GM12878 (cell line): ENCODE measurements at regions not wholly inside any gene's neighbourhood (a gene's known extent, or its start where the extent isn't known, plus 50 kb on each side); places are given as distances from the start of the nearest gene placed in this dataset.

Experiments used
- ATAC-seq: fragments of 200-7000 bp; cut with Tn5 transposase; 3 replicates; pipeline ENCODE4 v1.9.1; 2020; ENCODE audit warnings: mild to moderate bottlenecking, moderate library complexity
- BruUV-seq: library from RNA; stranded (reverse); fragments of 400-500 nt; replicated peaks from 2 replicates; lab custom pipeline; 2021; lab: Mats Ljungman, UMichigan
- CTCF ChIA-PET: fragments of 300-600 bp; sonication (Branson Sonifier 250); formaldehyde crosslinking; extraction: SDS; loops from one replicate; lab custom pipeline; 2021; ENCODE audit warnings: inconsistent platforms; lab: Yijun Ruan, JAX
- POLR2A ChIA-PET: fragments of 350-600 bp; formaldehyde crosslinking; extraction: SDS; loops from one replicate; lab custom pipeline; 2021; ENCODE audit warnings: inconsistent platforms; lab: Charles Lee
- RAD21 ChIA-PET: fragments of 300-600 bp; sonication (Branson Sonifier 250); formaldehyde crosslinking; loops from one replicate; lab custom pipeline; 2023; ENCODE audit warnings: antibody characterized with exemption; ENCODE audit not compliant: unreplicated experiment; lab: Charles Lee
- SMC1A ChIA-PET: fragments of 300-600 bp; sonication (Branson Sonifier 250); formaldehyde crosslinking; loops from one replicate; lab custom pipeline; 2023; ENCODE audit not compliant: unreplicated experiment, uncharacterized antibody; lab: Charles Lee
- DNase-seq: peaks from one replicate; pipeline ENCODE4 v3.0.0-alpha.2; 2011; ENCODE audit warnings: low read depth, low spot score
- FAIRE-seq: peaks from 3 replicates; lab custom pipeline; 2011; peaks lifted over from hg19 to GRCh38; lab: Jason Lieb, UNC
- H2AFZ ChIP-seq: 2 replicates; pipeline ENCODE4 v1.6.0; 2011; ENCODE audit warnings: low read depth, low read length, control low read depth; ENCODE audit not compliant: control insufficient read depth
- H3K27ac ChIP-seq: 2 replicates; pipeline ENCODE4 v1.5.1; 2011; ENCODE audit warnings: control low read depth; ENCODE audit not compliant: control insufficient read depth, insufficient read depth
- H3K27me3 ChIP-seq, 2 experiments: replicated peaks in 1 of 2; 2 replicates each; pipeline versions ENCODE4 v1.6.0 to v1.6.1; 2011; ENCODE audit warnings: low read length in 1 of 2; ENCODE audit not compliant: control insufficient read depth in 2 of 2, insufficient read depth in 2 of 2
- H3K36me3 ChIP-seq, 2 experiments: 2 replicates each; pipeline ENCODE4 v1.5.1; 2011; ENCODE audit warnings: low read length in 1 of 2; ENCODE audit not compliant: control insufficient read depth in 2 of 2, insufficient read depth in 2 of 2
- H3K4me1 ChIP-seq: 2 replicates; pipeline ENCODE4 v1.6.1; 2011; ENCODE audit warnings: mild to moderate bottlenecking, low read length, moderate library complexity, mixed read lengths; ENCODE audit not compliant: control insufficient read depth, insufficient read depth
- H3K4me2 ChIP-seq: 2 replicates; pipeline ENCODE4 v1.6.0; 2011; ENCODE audit warnings: control low read depth; ENCODE audit not compliant: control insufficient read depth, insufficient read depth
- H3K4me3 ChIP-seq: fragments of 200-600 bp; sonication (generic); 2 replicates; pipeline ENCODE4 v1.5.1; 2016
- H3K79me2 ChIP-seq: 2 replicates; pipeline ENCODE4 v1.6.0; 2011; ENCODE audit warnings: low read length; ENCODE audit not compliant: control insufficient read depth, insufficient read depth
- H3K9ac ChIP-seq: 2 replicates; pipeline ENCODE4 v1.8.0; 2011; ENCODE audit warnings: low read length, control low read depth, mixed read lengths; ENCODE audit not compliant: control insufficient read depth, insufficient read depth
- H3K9me3 ChIP-seq: replicated peaks from 3 replicates; pipeline ENCODE4 v1.5.1; 2011; ENCODE audit warnings: mild to moderate bottlenecking, low read length; ENCODE audit not compliant: control insufficient read depth, insufficient read depth
- H4K20me1 ChIP-seq: 2 replicates; pipeline ENCODE4 v1.6.0; 2011; ENCODE audit not compliant: control insufficient read depth, insufficient read depth
- BACH1 ChIP-seq: fragments of 450-650 bp; IDR thresholded peaks from 2 replicates; pipeline ENCODE4 v1.6.1; 2017; ENCODE audit warnings: mild to moderate bottlenecking, borderline replicate concordance
- E4F1 ChIP-seq: fragments of 450-650 bp; IDR thresholded peaks from 2 replicates; pipeline ENCODE4 v1.6.1; 2018; ENCODE audit warnings: borderline replicate concordance, mild to moderate bottlenecking; ENCODE audit not compliant: partially characterized antibody
- NR2F1 ChIP-seq: fragments of 450-650 bp; conservative IDR thresholded peaks from 2 replicates; pipeline ENCODE4 v1.6.1; 2017; ENCODE audit warnings: mild to moderate bottlenecking
- RAD51 ChIP-seq: fragments of 450-650 bp; IDR thresholded peaks from 2 replicates; pipeline ENCODE4 v1.6.1; 2016; ENCODE audit warnings: moderate library complexity, mild to moderate bottlenecking, inconsistent platforms
- RELA ChIP-seq: fragments of 450-650 bp; IDR thresholded peaks from 2 replicates; pipeline ENCODE4 v1.8.0; 2014; ENCODE audit warnings: borderline replicate concordance; ENCODE audit not compliant: partially characterized antibody
- ZNF622 ChIP-seq: fragments of 450-650 bp; IDR thresholded peaks from 2 replicates; pipeline ENCODE4 v1.6.1; 2017; ENCODE audit warnings: mild to moderate bottlenecking, inconsistent platforms
- WGBS: methylation state at CpG from one replicate; pipeline ENCODE4 v1.1.6; 2016; ENCODE audit warnings: low lambda C conversion rate; ENCODE audit not compliant: insufficient replicate concordance, insufficient coverage; ENCODE audit errors: missing lambda C conversion rate; 5-methylcytosine and 5-hydroxymethylcytosine counted together
- in situ Hi-C: fragments of 300-500 bp; cut with MboI; formaldehyde crosslinking; loops from 9 replicates; pipeline ENCODE4 v1.14.3; 2018; ENCODE audit warnings: mixed read lengths
- intact Hi-C: fragments of 100-400 bp; cut with micrococcal nuclease; formaldehyde crosslinking; loops from one replicate; pipeline ENCODE4 v1.14.2; 2022; ENCODE audit not compliant: unreplicated experiment
- TF ChIP-seq, protein P1 (sequence below): IDR thresholded peaks from 2 replicates; pipeline ENCODE4 v1.6.1; 2011; ENCODE audit warnings: mild to moderate bottlenecking, low read depth, low read length, moderate library complexity; ENCODE audit not compliant: insufficient replicate concordance

GRCh38 chr2:48874282-48874681 lies 118.8 kb upstream of the LHCGR start:
- no peak for TF ChIP-seq RAD51
- no peak for TF ChIP-seq RELA
- TF ChIP-seq, all 136 proteins: peak for 0
- Histone ChIP-seq H3K9ac (no peak overlapping the region), H3K36me3 (no peaks in the 10 kb centered on the region), H3K4me3 (no peak overlapping the region), H2AFZ (no peak overlapping the region), H3K79me2 (no peaks in the 10 kb centered on the region), H3K27ac (no peak overlapping the region), H3K4me2 (no peak overlapping the region), H4K20me1 (no peaks in the 10 kb centered on the region), H3K4me1 (no peaks in the 10 kb centered on the region), H3K9me3 (no peaks in the 10 kb centered on the region), H3K27me3 (no peaks in the 10 kb centered on the region)
- BruUV-seq = no TSS peak
- ChIA-PET SMC1A (no interaction called here), POLR2A (no interaction called here), RAD21 (no interaction called here), CTCF (no interaction called here)
- FAIRE-seq = no peak
- no peak for ATAC-seq
- in situ Hi-C loops (no loop called here), intact Hi-C loops (no loop called here)
- DNase-seq = no peak
- 4% methylated on average over 2 of the region's 2 CpGs for WGBS

GRCh38 chr2:48873666-48874065 lies 118.1 kb upstream of the LHCGR start:
- FAIRE-seq = no peak
- ChIA-PET SMC1A (no interaction called here), CTCF (no interaction called here), POLR2A (no interaction called here), RAD21 (no interaction called here)
- Histone ChIP-seq H3K79me2 (no peaks in the 10 kb centered on the region), H3K27ac (no peak overlapping the region), H3K36me3 (no peaks in the 10 kb centered on the region), H3K9ac (no peak overlapping the region), H3K4me3 (no peak overlapping the region), H4K20me1 (no peaks in the 10 kb centered on the region), H3K9me3 (no peaks in the 10 kb centered on the region), H3K4me2 (no peak overlapping the region), H3K4me1 (no peaks in the 10 kb centered on the region), H2AFZ (no peak overlapping the region), H3K27me3 (no peaks in the 10 kb centered on the region)
- TF ChIP-seq, protein P1, sequence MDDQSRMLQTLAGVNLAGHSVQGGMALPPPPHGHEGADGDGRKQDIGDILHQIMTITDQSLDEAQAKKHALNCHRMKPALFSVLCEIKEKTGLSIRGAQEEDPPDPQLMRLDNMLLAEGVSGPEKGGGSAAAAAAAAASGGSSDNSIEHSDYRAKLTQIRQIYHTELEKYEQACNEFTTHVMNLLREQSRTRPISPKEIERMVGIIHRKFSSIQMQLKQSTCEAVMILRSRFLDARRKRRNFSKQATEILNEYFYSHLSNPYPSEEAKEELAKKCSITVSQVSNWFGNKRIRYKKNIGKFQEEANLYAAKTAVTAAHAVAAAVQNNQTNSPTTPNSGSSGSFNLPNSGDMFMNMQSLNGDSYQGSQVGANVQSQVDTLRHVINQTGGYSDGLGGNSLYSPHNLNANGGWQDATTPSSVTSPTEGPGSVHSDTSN = no peak
- TF ChIP-seq ZNF622 (no peak), NR2F1 (no peak), E4F1 (no peak), BACH1 (no peak)
- ATAC-seq = no peak
- DNase-seq = no peak
- intact Hi-C loops = no loop called here
- 20% methylated on average over 1 of the region's 1 CpG for WGBS
- in situ Hi-C loops = no loop called here
- no TSS peak for BruUV-seq
